ENCODE measurements at regions not wholly inside any gene's neighbourhood (a gene's known extent, or its start where the extent isn't known, plus 50 kb on each side); places are given as distances from the start of the nearest gene placed in this dataset.
"Not testable (repeated sequence)": the region's sequence is repeated elsewhere in the genome, so short reads cannot be mapped to it uniquely, and the experiment has no call there.

DNA sequence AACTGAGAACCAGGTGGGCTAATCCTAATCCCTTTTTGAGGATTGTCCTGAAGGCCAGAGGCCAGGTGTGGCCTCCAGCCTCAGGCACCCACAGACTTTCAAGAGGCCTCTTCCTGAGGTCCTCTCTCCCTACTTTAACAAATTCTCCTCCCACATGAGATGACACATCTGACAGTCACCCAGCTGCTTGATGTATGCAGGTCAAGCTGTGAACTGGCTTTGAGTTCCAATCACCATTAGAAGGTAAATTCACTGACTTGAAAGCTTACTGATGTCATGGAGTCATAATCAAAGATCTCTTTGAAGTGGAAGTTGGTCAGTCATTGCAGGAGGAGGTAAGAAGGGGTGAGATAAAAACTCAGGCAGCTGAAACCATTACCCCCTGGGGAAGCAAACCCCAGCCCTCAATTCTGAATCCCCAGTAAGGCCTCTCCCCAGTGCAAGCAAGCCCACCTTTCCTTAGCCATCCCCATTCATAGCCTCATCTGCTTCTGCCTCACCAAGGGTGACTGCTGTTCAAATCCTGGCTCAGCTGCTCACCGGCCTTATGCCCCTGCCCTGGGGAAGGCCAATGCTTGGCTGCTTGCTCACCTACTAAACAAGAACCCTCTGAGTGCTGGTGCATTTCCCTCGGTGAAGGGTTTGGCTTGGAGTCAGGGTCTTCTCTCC is 196.3 kb downstream of the BCL2L11 start:
- TF ChIP-seq EZH2 (IDR thresholded peaks at IDR 0.05; ENCODE audit: insufficient read depth, poor library complexity, severe bottlenecking); EZH2phosphoT487 (IDR thresholded peaks at IDR 0.05; ENCODE audit: insufficient read depth, low read depth): not testable (repeated sequence)

All from GM23248 (cell line).